K562 (cell line): ENCODE measurements at regions not wholly inside any gene's neighbourhood (a gene's known extent, or its start where the extent isn't known, plus 50 kb on each side); places are given as distances from the start of the nearest gene placed in this dataset.

Experiments
- ATAC-seq: fragments of 200-7000 bp; cut with Tn5 transposase; 3 replicates; pipeline ENCODE4 v1.9.1; 2020; ENCODE audit warnings: moderate library complexity
- BruUV-seq: library from RNA; stranded (reverse); fragments of 400-500 nt; replicated peaks from 2 replicates; lab custom pipeline; 2021; lab: Mats Ljungman, UMichigan
- CTCF ChIA-PET: fragments of 300-600 bp; formaldehyde crosslinking; extraction: SDS; loops from one replicate; lab custom pipeline; 2021; ENCODE audit warnings: low intra/inter-chr PET ratio; lab: Yijun Ruan, JAX
- POLR2A ChIA-PET: fragments of 300-600, 350-650 bp; sonication (Branson Sonifier 250); formaldehyde crosslinking; extraction: SDS; loops from one replicate; lab custom pipeline; 2021; ENCODE audit warnings: antibody characterized with exemption, inconsistent platforms; lab: Yijun Ruan, JAX
- DNase-seq, 4 experiments: peaks; one replicate each; pipeline versions ENCODE4 v3.0.0 to v3.0.0-alpha.2; 2011 to 2018; ENCODE audit warnings: low spot score in 3 of 4, mixed read lengths in 3 of 4; ENCODE audit errors: extremely low read depth in 1 of 4
- FAIRE-seq: peaks from 2 replicates; lab custom pipeline; 2011; peaks lifted over from hg19 to GRCh38; lab: Jason Lieb, UNC
- H2AFZ ChIP-seq: 2 replicates; pipeline ENCODE4 v1.6.0; 2011; ENCODE audit warnings: low read depth, low read length, control low read depth, inconsistent platforms
- H3K27ac ChIP-seq: fragments of 200-600 bp; 3 replicates; pipeline ENCODE4 v1.8.0; 2011; ENCODE audit warnings: low read depth, mild to moderate bottlenecking, control low read depth, inconsistent platforms, low read length, moderate library complexity, mixed read lengths; ENCODE audit errors: extremely low read depth
- H3K27me3 ChIP-seq, 2 experiments: fragments of 300-600 bp in 1 of 2; 2 replicates in 1 of 2; 3 replicates in 1 of 2; pipeline versions ENCODE4 v1.6.0 to v1.8.0; 2011; ENCODE audit warnings: inconsistent platforms in 2 of 2, low read length in 2 of 2, mild to moderate bottlenecking in 1 of 2, mixed read lengths in 1 of 2, moderate library complexity in 1 of 2; ENCODE audit not compliant: control insufficient read depth in 2 of 2, insufficient read depth in 2 of 2
- H3K36me3 ChIP-seq: fragments of 300-600 bp; 3 replicates; pipeline ENCODE4 v1.8.0; 2011; ENCODE audit warnings: mild to moderate bottlenecking, low read length, inconsistent platforms; ENCODE audit not compliant: control insufficient read depth, insufficient read depth
- H3K4me1 ChIP-seq, 2 experiments: fragments of 200-600 bp in 1 of 2; replicated peaks in 1 of 2; 2 replicates in 1 of 2; 3 replicates in 1 of 2; pipeline versions ENCODE4 v1.5.1 to v1.8.0; 2011; ENCODE audit warnings: inconsistent platforms in 2 of 2, low read length in 2 of 2, mild to moderate bottlenecking in 1 of 2, mixed read lengths in 1 of 2, moderate library complexity in 1 of 2; ENCODE audit not compliant: control insufficient read depth in 2 of 2, insufficient read depth in 2 of 2
- H3K4me2 ChIP-seq: 2 replicates; pipeline ENCODE4 v1.6.1; 2011; ENCODE audit warnings: low read length, control low read depth, inconsistent platforms, mixed read lengths; ENCODE audit not compliant: insufficient read depth
- H3K4me3 ChIP-seq: fragments of 200-600 bp; sonication (generic), shearing (Covaris generic); 2 replicates; pipeline ENCODE4 v1.5.1; 2016; ENCODE audit warnings: control low read depth, inconsistent platforms
- H3K79me2 ChIP-seq: fragments of 200-600 bp; 3 replicates; pipeline ENCODE4 v1.8.0; 2011; ENCODE audit warnings: low read length, inconsistent platforms; ENCODE audit not compliant: control insufficient read depth, insufficient read depth
- H3K9ac ChIP-seq, 2 experiments: 2 replicates each; pipeline versions ENCODE4 v1.6.0 to v1.6.1; 2011; ENCODE audit warnings: low read depth in 2 of 2, low read length in 2 of 2, control low read depth in 1 of 2, inconsistent platforms in 1 of 2, mild to moderate bottlenecking in 1 of 2, mixed read lengths in 1 of 2; ENCODE audit not compliant: insufficient read depth in 1 of 2
- H3K9me1 ChIP-seq: one replicate; pipeline ENCODE4 v1.6.0; 2011; ENCODE audit warnings: inconsistent platforms, mild to moderate bottlenecking, low read length, moderate library complexity; ENCODE audit not compliant: control insufficient read depth, insufficient read depth
- H3K9me3 ChIP-seq: replicated peaks from 2 replicates; pipeline ENCODE4 v1.5.1; 2011; ENCODE audit warnings: low read depth, low read length, inconsistent platforms; ENCODE audit not compliant: control insufficient read depth, insufficient read depth
- H4K20me1 ChIP-seq: replicated peaks from 2 replicates; pipeline ENCODE4 v1.6.1; 2011; ENCODE audit warnings: low read length, inconsistent platforms, mixed read lengths; ENCODE audit not compliant: control insufficient read depth, insufficient read depth
- CHCHD3 ChIP-seq: fragments of 250-450 bp; sonication (Bioruptor Pico); IDR thresholded peaks from 2 replicates; pipeline ENCODE4 v2.1.2; 2022; ENCODE audit warnings: mild to moderate bottlenecking
- ELF1 ChIP-seq: fragments of 200-800 bp; sonication (Bioruptor generic); IDR thresholded peaks from 2 replicates; pipeline ENCODE4 v1.6.1; 2016; ENCODE audit warnings: missing genetic modification characterization, missing compliant biosample characterization
- MEIS2 ChIP-seq: fragments of 450-650 bp; IDR thresholded peaks from 2 replicates; pipeline ENCODE4 v1.6.1; 2014; ENCODE audit warnings: mild to moderate bottlenecking; ENCODE audit not compliant: partially characterized antibody
- PML ChIP-seq: IDR thresholded peaks from 2 replicates; pipeline ENCODE4 v1.6.1; 2012; ENCODE audit warnings: low read length, inconsistent platforms
- POLR2B ChIP-seq: fragments of 450-650 bp; IDR thresholded peaks from 2 replicates; pipeline ENCODE4 v1.6.1; 2018; ENCODE audit warnings: low read depth; ENCODE audit not compliant: partially characterized antibody
- PPARD ChIP-seq: fragments of 250-450 bp; sonication (Bioruptor Pico); IDR thresholded peaks from 2 replicates; pipeline ENCODE4 v1.8.0; 2022; ENCODE audit warnings: inconsistent platforms, mild to moderate bottlenecking, moderate library complexity
- PURB ChIP-seq: sonication (generic); formaldehyde crosslinking; IDR thresholded peaks from 2 replicates; pipeline ENCODE4 v1.9.0; 2021; ENCODE audit warnings: low read depth, mild to moderate bottlenecking, missing genetic modification reagents
- STAT5B ChIP-seq: fragments of 250-450 bp; sonication (Bioruptor Pico); IDR thresholded peaks from 2 replicates; pipeline ENCODE4 v1.8.0; 2021; ENCODE audit warnings: mild to moderate bottlenecking, inconsistent platforms
- U2AF2 ChIP-seq: fragments of 200-400 bp; formaldehyde crosslinking; optimal IDR thresholded peaks from 2 replicates; pipeline ENCODE3; 2017; ENCODE audit warnings: low read depth, mild to moderate bottlenecking, low read length
- ZBTB1 ChIP-seq: sonication (generic); formaldehyde crosslinking; IDR thresholded peaks from 2 replicates; pipeline ENCODE4 v1.8.1; 2023; ENCODE audit warnings: missing genetic modification reagents, low read depth, mild to moderate bottlenecking, borderline replicate concordance
- ZNF121 ChIP-seq: sonication (generic); formaldehyde crosslinking; conservative IDR thresholded peaks from 2 replicates; pipeline ENCODE4 v1.8.0; 2022; ENCODE audit warnings: missing genetic modification reagents
- ZNF707 ChIP-seq: fragments of 250-450 bp; sonication (Bioruptor Pico); conservative IDR thresholded peaks from 2 replicates; pipeline ENCODE4 v1.8.0; 2022; ENCODE audit warnings: inconsistent platforms, mild to moderate bottlenecking, moderate library complexity
- WGBS: fragments of 100-300 bp; shearing (Covaris generic); methylation state at CpG from one replicate; pipeline ENCODE4 v1.1.6; 2016; ENCODE audit warnings: low coverage, mixed read lengths; ENCODE audit not compliant: insufficient coverage; ENCODE audit errors: missing lambda C conversion rate; 5-methylcytosine and 5-hydroxymethylcytosine counted together
- in situ Hi-C: fragments of 300-500 bp; cut with MboI; formaldehyde crosslinking; loops from 4 replicates; pipeline ENCODE4 v1.15.0; 2018; ENCODE audit warnings: inconsistent platforms, mixed read lengths
- intact Hi-C: fragments of 100-400 bp; cut with micrococcal nuclease; formaldehyde crosslinking; loops from 2 replicates; pipeline ENCODE4 v1.14.2; 2022
- TF ChIP-seq, protein P1 (sequence below), 2 experiments: fragments of 450-650 bp; IDR thresholded peaks; 2 replicates each; pipeline ENCODE4 v1.6.1; 2018; ENCODE audit warnings: mild to moderate bottlenecking in 2 of 2, low read depth in 1 of 2; ENCODE audit not compliant: partially characterized antibody in 2 of 2
- TF ChIP-seq, protein P2 (sequence below): fragments of 250-450 bp; sonication (Bioruptor Pico); IDR thresholded peaks from 2 replicates; pipeline ENCODE4 v1.9.0; 2021; ENCODE audit warnings: mild to moderate bottlenecking, inconsistent platforms
- TF ChIP-seq, protein P3 (sequence below): fragments of 450-650 bp; IDR thresholded peaks from one replicate; pipeline ENCODE4 v1.6.1; 2018; ENCODE audit warnings: mild to moderate bottlenecking, moderate library complexity; ENCODE audit not compliant: partially characterized antibody

DNA sequence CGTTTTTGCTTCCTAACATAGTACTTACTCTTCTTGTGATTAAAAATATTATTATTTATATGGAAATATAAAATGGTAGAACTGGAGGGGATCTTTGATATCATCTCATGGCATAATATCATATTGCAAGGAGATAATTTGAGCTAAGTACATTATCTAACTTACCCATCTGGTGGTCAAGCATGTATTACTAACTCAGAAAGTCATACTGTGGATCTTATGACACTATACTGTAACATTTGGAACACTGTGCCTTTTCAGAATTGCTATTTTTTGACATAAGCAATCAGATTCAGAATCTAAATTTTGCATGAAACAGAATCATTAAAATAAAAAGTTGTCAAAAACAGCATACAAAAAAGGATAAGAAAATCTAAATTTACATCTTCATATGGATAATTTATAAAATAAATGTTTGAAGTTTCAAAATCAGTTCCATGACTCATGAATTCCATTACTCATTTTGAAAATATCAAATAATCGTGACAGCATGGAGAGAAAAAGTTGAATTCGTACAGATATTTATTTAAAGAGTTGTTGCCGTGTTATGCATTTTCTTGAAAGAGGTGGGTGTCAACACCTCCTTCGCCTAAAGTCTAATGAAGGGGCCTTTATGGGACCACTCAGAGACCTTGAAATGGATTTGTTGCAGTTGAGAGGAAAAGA, 928.1 kb downstream of the PDHA2 start:
- in situ Hi-C loops: no loop called here
- FAIRE-seq: no peak
- POLR2A ChIA-PET: no interaction called here

More for the DNA sequence above, 928.1 kb downstream of the PDHA2 start:
- no peak for DNase-seq
- no peaks in the 10 kb centered on the region for H3K79me2 ChIP-seq
- H2AFZ ChIP-seq: no peak overlapping the region
- WGBS: 0% methylated on average over 5 of the region's 5 CpGs
- no peak overlapping the region for H3K27ac ChIP-seq
- no TSS peak for BruUV-seq
- no peaks in the 10 kb centered on the region for H3K27me3 ChIP-seq
- no peaks in the 10 kb centered on the region for H3K36me3 ChIP-seq
- TF ChIP-seq PML: no peak
- TF ChIP-seq ELF1 (tag): no peak
- no peak for TF ChIP-seq ZNF121
- no peak for TF ChIP-seq MEIS2
- no peak for TF ChIP-seq ZNF707 (CRISPR knock-in tag)
- no peak for TF ChIP-seq U2AF2
- no peak for TF ChIP-seq ZBTB1 (CRISPR knock-in tag)
- TF ChIP-seq PPARD (CRISPR knock-in tag): no peak
- TF ChIP-seq CHCHD3: no peak
- no peak for TF ChIP-seq PURB
- TF ChIP-seq, protein P1, sequence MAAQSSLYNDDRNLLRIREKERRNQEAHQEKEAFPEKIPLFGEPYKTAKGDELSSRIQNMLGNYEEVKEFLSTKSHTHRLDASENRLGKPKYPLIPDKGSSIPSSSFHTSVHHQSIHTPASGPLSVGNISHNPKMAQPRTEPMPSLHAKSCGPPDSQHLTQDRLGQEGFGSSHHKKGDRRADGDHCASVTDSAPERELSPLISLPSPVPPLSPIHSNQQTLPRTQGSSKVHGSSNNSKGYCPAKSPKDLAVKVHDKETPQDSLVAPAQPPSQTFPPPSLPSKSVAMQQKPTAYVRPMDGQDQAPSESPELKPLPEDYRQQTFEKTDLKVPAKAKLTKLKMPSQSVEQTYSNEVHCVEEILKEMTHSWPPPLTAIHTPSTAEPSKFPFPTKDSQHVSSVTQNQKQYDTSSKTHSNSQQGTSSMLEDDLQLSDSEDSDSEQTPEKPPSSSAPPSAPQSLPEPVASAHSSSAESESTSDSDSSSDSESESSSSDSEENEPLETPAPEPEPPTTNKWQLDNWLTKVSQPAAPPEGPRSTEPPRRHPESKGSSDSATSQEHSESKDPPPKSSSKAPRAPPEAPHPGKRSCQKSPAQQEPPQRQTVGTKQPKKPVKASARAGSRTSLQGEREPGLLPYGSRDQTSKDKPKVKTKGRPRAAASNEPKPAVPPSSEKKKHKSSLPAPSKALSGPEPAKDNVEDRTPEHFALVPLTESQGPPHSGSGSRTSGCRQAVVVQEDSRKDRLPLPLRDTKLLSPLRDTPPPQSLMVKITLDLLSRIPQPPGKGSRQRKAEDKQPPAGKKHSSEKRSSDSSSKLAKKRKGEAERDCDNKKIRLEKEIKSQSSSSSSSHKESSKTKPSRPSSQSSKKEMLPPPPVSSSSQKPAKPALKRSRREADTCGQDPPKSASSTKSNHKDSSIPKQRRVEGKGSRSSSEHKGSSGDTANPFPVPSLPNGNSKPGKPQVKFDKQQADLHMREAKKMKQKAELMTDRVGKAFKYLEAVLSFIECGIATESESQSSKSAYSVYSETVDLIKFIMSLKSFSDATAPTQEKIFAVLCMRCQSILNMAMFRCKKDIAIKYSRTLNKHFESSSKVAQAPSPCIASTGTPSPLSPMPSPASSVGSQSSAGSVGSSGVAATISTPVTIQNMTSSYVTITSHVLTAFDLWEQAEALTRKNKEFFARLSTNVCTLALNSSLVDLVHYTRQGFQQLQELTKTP (IDR thresholded peaks at IDR 0.05; ENCODE audit: low read depth in 1 of 2, partially characterized antibody in 2 of 2): no peak
- no peak for TF ChIP-seq STAT5B (CRISPR knock-in tag)
- TF ChIP-seq, protein P2, sequence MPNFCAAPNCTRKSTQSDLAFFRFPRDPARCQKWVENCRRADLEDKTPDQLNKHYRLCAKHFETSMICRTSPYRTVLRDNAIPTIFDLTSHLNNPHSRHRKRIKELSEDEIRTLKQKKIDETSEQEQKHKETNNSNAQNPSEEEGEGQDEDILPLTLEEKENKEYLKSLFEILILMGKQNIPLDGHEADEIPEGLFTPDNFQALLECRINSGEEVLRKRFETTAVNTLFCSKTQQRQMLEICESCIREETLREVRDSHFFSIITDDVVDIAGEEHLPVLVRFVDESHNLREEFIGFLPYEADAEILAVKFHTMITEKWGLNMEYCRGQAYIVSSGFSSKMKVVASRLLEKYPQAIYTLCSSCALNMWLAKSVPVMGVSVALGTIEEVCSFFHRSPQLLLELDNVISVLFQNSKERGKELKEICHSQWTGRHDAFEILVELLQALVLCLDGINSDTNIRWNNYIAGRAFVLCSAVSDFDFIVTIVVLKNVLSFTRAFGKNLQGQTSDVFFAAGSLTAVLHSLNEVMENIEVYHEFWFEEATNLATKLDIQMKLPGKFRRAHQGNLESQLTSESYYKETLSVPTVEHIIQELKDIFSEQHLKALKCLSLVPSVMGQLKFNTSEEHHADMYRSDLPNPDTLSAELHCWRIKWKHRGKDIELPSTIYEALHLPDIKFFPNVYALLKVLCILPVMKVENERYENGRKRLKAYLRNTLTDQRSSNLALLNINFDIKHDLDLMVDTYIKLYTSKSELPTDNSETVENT (CRISPR knock-in tag): no peak
- no peak for TF ChIP-seq POLR2B
- TF ChIP-seq, protein P3, sequence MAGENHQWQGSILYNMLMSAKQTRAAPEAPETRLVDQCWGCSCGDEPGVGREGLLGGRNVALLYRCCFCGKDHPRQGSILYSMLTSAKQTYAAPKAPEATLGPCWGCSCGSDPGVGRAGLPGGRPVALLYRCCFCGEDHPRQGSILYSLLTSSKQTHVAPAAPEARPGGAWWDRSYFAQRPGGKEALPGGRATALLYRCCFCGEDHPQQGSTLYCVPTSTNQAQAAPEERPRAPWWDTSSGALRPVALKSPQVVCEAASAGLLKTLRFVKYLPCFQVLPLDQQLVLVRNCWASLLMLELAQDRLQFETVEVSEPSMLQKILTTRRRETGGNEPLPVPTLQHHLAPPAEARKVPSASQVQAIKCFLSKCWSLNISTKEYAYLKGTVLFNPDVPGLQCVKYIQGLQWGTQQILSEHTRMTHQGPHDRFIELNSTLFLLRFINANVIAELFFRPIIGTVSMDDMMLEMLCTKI: no peak
- H3K4me2 ChIP-seq: no peak overlapping the region
- H3K9me1 ChIP-seq: no peaks in the 10 kb centered on the region
- H4K20me1 ChIP-seq: no peaks in the 10 kb centered on the region
- H3K4me3 ChIP-seq: no peak overlapping the region
- CTCF ChIA-PET: no interaction called here
- H3K9me3 ChIP-seq: 0 out of 2 replicates have a peak, but pooled peaks cover 3% of the 10 kb centered on the region
- no peaks in the 10 kb centered on the region for H3K4me1 ChIP-seq
- ATAC-seq: no peak
- H3K9ac ChIP-seq: no peak overlapping the region
- intact Hi-C loops: no loop called here
